ENCODE measurements at regions not wholly inside any gene's neighbourhood (a gene's known extent, or its start where the extent isn't known, plus 50 kb on each side); places are given as distances from the start of the nearest gene placed in this dataset.

GRCh38 chr13:76014406-76015318 lies 378.5 kb downstream of the LMO7 start:
- no peak for TF ChIP-seq CTCF (IDR thresholded peaks at IDR 0.05; ENCODE audit: insufficient read depth, low read length, missing control alignments)
- CTCF ChIA-PET = interaction anchor here (1.2 kb wide), 1 partner anchor 9 kb away, joined by 3 read pairs; no protein-coding TSS in a partner anchor
- POLR2A ChIA-PET = no interaction called here
- no peak for DNase-seq (ENCODE audit: low read depth, low spot score)
- H3K4me3 ChIP-seq (ENCODE audit: low read depth, low read length) = no peak overlapping the region

- CTCF ChIA-PET = no interaction called here
- POLR2A ChIA-PET = interaction anchor here (1.2 kb wide), 1 partner anchor 12 kb away, joined by 5 read pairs; no protein-coding TSS in a partner anchor
- no peak for DNase-seq (ENCODE audit: low read depth, low spot score)
- no peak for TF ChIP-seq CTCF (IDR thresholded peaks at IDR 0.05; ENCODE audit: insufficient read depth, low read length, missing control alignments)
- H3K4me3 ChIP-seq (ENCODE audit: low read depth, low read length) = no peak overlapping the region
Observed at GRCh38 chr13:76012091-76012721, 376.1 kb downstream of the LMO7 start.

- TF ChIP-seq CTCF (IDR thresholded peaks at IDR 0.05; ENCODE audit: insufficient read depth, low read length, missing control alignments) = no peak
- CTCF ChIA-PET = interaction anchor here (0.8 kb wide), 1 partner anchor 134 kb away, joined by 3 read pairs; no protein-coding TSS in a partner anchor
- POLR2A ChIA-PET = interaction anchor here (0.9 kb wide), 1 partner anchor 14 kb away, joined by 3 read pairs; no protein-coding TSS in a partner anchor
- no peak overlapping the region for H3K4me3 ChIP-seq (ENCODE audit: low read depth, low read length)
- DNase-seq (ENCODE audit: low read depth, low spot score) = no peak
Observed at GRCh38 chr13:76009267-76009890, 373.2 kb downstream of the LMO7 start.

GRCh38 chr13:76004416-76004815 lies 368.3 kb downstream of the LMO7 start:
- CTCF ChIA-PET = interaction anchor here (1.5 to 1.7 kb wide), 2 partner anchors 13 to 19 kb away, joined by 4 to 5 read pairs; no protein-coding TSS in a partner anchor
- no peak for DNase-seq (ENCODE audit: low read depth, low spot score)
- H3K4me3 ChIP-seq (ENCODE audit: low read depth, low read length) = no peak overlapping the region
- TF ChIP-seq CTCF (IDR thresholded peaks at IDR 0.05; ENCODE audit: insufficient read depth, low read length, missing control alignments) = no peak
- POLR2A ChIA-PET = no interaction called here

- no peak for TF ChIP-seq CTCF (IDR thresholded peaks at IDR 0.05; ENCODE audit: insufficient read depth, low read length, missing control alignments)
- ChIA-PET CTCF (no interaction called here), POLR2A (no interaction called here)
- DNase-seq (ENCODE audit: low read depth, low spot score) = no peak
- H3K4me3 ChIP-seq (ENCODE audit: low read depth, low read length) = no peak overlapping the region
Observed at GRCh38 chr13:76000131-76000530, 364.0 kb downstream of the LMO7 start.

- DNase-seq (ENCODE audit: low read depth, low spot score) = no peak
- no peak for TF ChIP-seq CTCF (IDR thresholded peaks at IDR 0.05; ENCODE audit: insufficient read depth, low read length, missing control alignments)
- POLR2A ChIA-PET = no interaction called here
- CTCF ChIA-PET = no interaction called here
- no peak overlapping the region for H3K4me3 ChIP-seq (ENCODE audit: low read depth, low read length)
Observed at GRCh38 chr13:75996582-75996981, 360.5 kb downstream of the LMO7 start.

All from AG04449 (cell line).